Neural crest cell (in vitro differentiated cells): ENCODE measurements at regions not wholly inside any gene's neighbourhood (a gene's known extent, or its start where the extent isn't known, plus 50 kb on each side); places are given as distances from the start of the nearest gene placed in this dataset.

Experiments used
- DNase-seq: peaks from one replicate; pipeline ENCODE4 v3.0.0; 2021; ENCODE audit warnings: low read depth, mixed read lengths, low spot score
- H3K27ac Mint-ChIP-seq: one replicate; pipeline ENCODE4 v1.8.0; 2021; ENCODE audit warnings: mild to moderate bottlenecking, mixed read lengths; ENCODE audit not compliant: unreplicated experiment
- H3K27me3 Mint-ChIP-seq: 2 replicates; pipeline ENCODE4 v1.8.0; 2021; ENCODE audit warnings: low read depth, mild to moderate bottlenecking, mixed read lengths
- H3K36me3 Mint-ChIP-seq: 2 replicates; pipeline ENCODE4 v1.8.0; 2021; ENCODE audit warnings: low read depth, mild to moderate bottlenecking, mixed read lengths
- H3K4me1 Mint-ChIP-seq: 2 replicates; pipeline ENCODE4 v1.8.0; 2021; ENCODE audit warnings: mixed read lengths
- H3K4me3 Mint-ChIP-seq: one replicate; pipeline ENCODE4 v1.8.0; 2021; ENCODE audit warnings: mild to moderate bottlenecking, mixed read lengths
- H3K9me3 Mint-ChIP-seq: 2 replicates; pipeline ENCODE4 v1.8.0; 2021; ENCODE audit warnings: mixed read lengths
- TF ChIP-seq, protein P1 (sequence below): fragments of 200-600 bp; sonication (generic); conservative IDR thresholded peaks from 2 replicates; pipeline ENCODE4 v1.5.0; 2021; ENCODE audit warnings: antibody characterized with exemption, mild to moderate bottlenecking

DNA sequence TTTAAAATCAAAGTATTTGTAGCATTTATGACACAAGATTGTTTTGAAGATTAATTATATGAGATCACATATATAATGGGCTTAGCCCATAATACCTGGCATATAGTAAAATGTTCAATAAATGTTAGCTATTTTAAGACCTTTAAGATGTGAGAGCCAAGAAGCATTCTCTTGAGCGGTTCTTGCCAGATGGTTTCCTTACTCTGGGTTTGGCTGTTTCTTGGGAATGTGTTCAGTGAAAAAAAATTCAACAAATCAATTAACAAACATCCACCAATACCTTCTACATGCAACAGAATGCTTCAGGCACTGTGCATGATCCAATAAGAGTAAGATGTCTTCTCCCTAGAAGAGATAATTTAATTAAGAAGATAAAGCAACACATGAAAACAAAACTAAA is 230.4 kb downstream of the CMPK2 start:
- DNase-seq: no peak
- peaks cover 6% of the 10 kb centered on the region for H3K9me3 Mint-ChIP-seq
- peaks cover 26% of the 10 kb centered on the region for H3K4me1 Mint-ChIP-seq

GRCh38 chr2:6637330-6637729 is 228.4 kb downstream of the CMPK2 start:
- H3K4me1 Mint-ChIP-seq: peaks cover 43% of the 10 kb centered on the region
- no peak overlapping the region for H3K27ac Mint-ChIP-seq
- peaks cover 8% of the 10 kb centered on the region for H3K9me3 Mint-ChIP-seq
- no peaks in the 10 kb centered on the region for H3K27me3 Mint-ChIP-seq
- no peak overlapping the region for H3K4me3 Mint-ChIP-seq
- DNase-seq: no peak
- TF ChIP-seq, protein P1, sequence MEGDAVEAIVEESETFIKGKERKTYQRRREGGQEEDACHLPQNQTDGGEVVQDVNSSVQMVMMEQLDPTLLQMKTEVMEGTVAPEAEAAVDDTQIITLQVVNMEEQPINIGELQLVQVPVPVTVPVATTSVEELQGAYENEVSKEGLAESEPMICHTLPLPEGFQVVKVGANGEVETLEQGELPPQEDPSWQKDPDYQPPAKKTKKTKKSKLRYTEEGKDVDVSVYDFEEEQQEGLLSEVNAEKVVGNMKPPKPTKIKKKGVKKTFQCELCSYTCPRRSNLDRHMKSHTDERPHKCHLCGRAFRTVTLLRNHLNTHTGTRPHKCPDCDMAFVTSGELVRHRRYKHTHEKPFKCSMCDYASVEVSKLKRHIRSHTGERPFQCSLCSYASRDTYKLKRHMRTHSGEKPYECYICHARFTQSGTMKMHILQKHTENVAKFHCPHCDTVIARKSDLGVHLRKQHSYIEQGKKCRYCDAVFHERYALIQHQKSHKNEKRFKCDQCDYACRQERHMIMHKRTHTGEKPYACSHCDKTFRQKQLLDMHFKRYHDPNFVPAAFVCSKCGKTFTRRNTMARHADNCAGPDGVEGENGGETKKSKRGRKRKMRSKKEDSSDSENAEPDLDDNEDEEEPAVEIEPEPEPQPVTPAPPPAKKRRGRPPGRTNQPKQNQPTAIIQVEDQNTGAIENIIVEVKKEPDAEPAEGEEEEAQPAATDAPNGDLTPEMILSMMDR: no peak
- H3K36me3 Mint-ChIP-seq: no peaks in the 10 kb centered on the region

More for the DNA sequence above, 230.4 kb downstream of the CMPK2 start:
- Mint-ChIP-seq H3K27me3 (no peaks in the 10 kb centered on the region), H3K36me3 (no peaks in the 10 kb centered on the region), H3K27ac (no peak overlapping the region), H3K4me3 (no peak overlapping the region)
- TF ChIP-seq, protein P1: no peak

DNA sequence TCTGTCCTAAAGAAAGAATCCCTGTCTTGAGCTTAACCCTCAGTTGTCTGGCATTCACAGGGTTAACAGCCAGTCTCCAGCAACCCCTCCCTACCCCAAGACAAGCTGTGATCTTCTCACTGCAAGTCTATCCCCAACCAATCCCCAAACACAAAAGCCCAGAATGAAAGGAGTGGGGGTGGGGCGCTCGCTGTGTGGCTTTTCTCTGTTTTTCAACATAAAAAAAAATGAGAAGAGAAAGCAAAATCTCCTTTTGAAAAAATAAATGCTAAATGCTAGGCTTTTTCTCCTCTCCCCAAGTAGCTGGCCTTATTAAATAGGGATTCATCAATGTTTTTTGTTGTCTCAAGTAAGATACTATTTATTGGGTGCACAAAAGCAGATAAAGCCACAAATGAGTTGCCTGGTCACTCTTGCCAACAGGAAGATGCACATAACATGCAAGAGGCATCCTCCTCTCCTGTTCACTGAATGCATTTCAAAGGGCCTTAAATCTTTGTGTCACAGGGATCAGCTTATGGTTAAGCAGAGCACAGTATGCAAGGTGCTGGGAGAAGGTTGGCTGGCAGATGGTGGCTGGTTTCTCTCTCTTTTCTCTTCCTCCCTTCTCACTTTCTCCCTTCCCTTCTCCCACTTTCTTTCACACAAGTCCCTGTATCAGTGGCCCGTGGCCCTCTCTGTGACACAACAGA is 225.6 kb downstream of the CMPK2 start:
- peak overlapping the region; percentile 73 for H3K4me3 Mint-ChIP-seq
- DNase-seq: peak; percentile 67
- H3K27ac Mint-ChIP-seq: peak overlapping the region; percentile 99
- peaks cover 58% of the 10 kb centered on the region for H3K4me1 Mint-ChIP-seq
- TF ChIP-seq, protein P1: no peak
- no peaks in the 10 kb centered on the region for H3K27me3 Mint-ChIP-seq
- H3K36me3 Mint-ChIP-seq: no peaks in the 10 kb centered on the region
- H3K9me3 Mint-ChIP-seq: peaks cover 14% of the 10 kb centered on the region

DNA sequence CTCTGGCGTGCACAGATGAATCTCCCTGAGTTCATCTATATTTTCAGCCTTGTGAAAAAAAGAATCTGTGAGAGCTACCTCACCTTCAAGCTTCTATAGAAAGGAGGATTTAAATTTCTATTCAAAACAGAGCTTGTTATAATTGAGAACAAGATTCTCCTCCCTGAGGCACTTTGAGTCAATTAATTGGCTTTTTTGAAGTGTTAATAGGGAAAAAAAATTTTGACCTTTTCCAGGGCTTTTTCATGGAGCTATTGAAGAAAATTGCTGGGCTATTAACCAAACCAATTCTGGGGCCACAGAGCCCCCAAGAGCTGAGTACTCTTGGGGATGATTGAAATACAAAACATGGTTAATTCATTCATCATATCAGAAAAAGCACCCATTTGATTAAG is 225.1 kb downstream of the CMPK2 start:
- Mint-ChIP-seq H3K4me3 (peak overlapping the region; percentile 73), H3K9me3 (peaks cover 12% of the 10 kb centered on the region), H3K27me3 (no peaks in the 10 kb centered on the region), H3K4me1 (peaks cover 58% of the 10 kb centered on the region), H3K36me3 (no peaks in the 10 kb centered on the region), H3K27ac (peak overlapping the region; percentile 99)
- DNase-seq: no peak
- TF ChIP-seq, protein P1: no peak

DNA sequence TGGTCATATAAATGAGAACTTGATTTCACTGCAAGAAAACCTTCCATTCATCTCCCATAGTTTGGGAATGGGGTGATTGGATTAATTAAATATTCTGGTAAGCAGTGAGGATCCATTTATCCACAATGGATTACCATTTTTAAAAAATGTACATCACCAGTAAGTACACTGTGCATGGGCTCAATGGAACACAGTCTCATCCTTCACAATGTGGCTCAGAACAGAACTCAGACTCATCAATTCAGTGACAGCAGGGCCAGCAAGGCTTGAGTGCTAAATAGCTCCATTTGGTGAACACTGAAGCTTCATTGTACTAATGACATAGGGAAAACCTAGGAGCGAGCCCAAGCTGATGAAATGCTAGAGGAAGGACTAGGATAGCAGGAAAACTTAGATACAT is 223.8 kb downstream of the CMPK2 start:
- Mint-ChIP-seq H3K36me3 (no peaks in the 10 kb centered on the region), H3K27ac (peak overlapping the region; percentile 46), H3K4me1 (peaks cover 55% of the 10 kb centered on the region), H3K27me3 (no peaks in the 10 kb centered on the region), H3K4me3 (no peak overlapping the region), H3K9me3 (peaks cover 11% of the 10 kb centered on the region)
- DNase-seq: no peak
- TF ChIP-seq, protein P1: no peak
